Nephron (organoid): ENCODE measurements at regions not wholly inside any gene's neighbourhood (a gene's known extent, or its start where the extent isn't known, plus 50 kb on each side); places are given as distances from the start of the nearest gene placed in this dataset.
"Not testable (repeated sequence)": the region's sequence is repeated elsewhere in the genome, so short reads cannot be mapped to it uniquely, and the experiment has no call there.

Experiments
- H3K27ac Mint-ChIP-seq, 3 experiments: 2 replicates each; pipeline ENCODE4 v1.8.0; 2020; ENCODE audit warnings: mixed read lengths in 3 of 3, mild to moderate bottlenecking in 2 of 3, moderate library complexity in 1 of 3
- H3K27me3 Mint-ChIP-seq: 2 replicates; pipeline ENCODE4 v1.8.0; 2021; ENCODE audit warnings: low read depth, mild to moderate bottlenecking, moderate library complexity, mixed read lengths
- H3K36me3 Mint-ChIP-seq: 2 replicates; pipeline ENCODE4 v1.8.0; 2020; ENCODE audit warnings: low read depth, mixed read lengths
- H3K4me1 Mint-ChIP-seq: 2 replicates; pipeline ENCODE4 v1.8.0; 2020; ENCODE audit warnings: mixed read lengths
- H3K4me3 Mint-ChIP-seq, 3 experiments: 2 replicates each; pipeline ENCODE4 v1.8.0; 2020; ENCODE audit warnings: mild to moderate bottlenecking in 3 of 3, mixed read lengths in 3 of 3, moderate library complexity in 2 of 3
- H3K9me3 Mint-ChIP-seq: 2 replicates; pipeline ENCODE4 v1.8.0; 2020; ENCODE audit warnings: mixed read lengths
- TF ChIP-seq, protein P1 (sequence below), 3 experiments: fragments of 200-600 bp; sonication (generic); IDR thresholded peaks; one replicate each; pipeline ENCODE4 v1.5.0; 2021; ENCODE audit warnings: antibody characterized with exemption in 3 of 3; ENCODE audit not compliant: unreplicated experiment in 3 of 3

DNA sequence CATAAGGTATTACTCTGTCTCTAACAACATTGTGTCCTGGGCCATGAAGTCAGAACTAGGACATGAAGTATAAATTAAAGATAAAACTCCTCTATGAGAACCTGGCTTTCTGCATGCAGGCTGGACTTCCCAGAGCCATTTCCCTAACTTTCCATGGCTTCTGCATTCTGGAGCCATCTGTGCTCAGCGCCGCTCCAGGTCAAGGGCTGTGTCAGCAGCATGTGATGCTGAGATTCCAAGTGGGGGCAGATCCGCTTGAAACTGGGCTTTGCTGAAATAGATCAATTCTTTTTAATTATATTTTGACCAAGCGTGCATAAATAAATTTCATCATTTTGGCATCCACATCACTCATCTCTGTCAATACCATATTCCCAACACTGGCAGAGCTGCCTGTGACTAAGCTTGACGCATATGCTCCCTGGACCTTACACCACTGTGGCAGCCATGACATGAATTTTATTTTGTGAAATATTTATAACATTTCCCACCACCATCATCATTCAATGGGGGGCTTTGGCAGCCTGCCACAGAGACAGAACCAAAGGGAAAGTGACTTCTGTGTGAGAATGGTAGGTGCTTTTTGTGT, 110.4 kb upstream of the KCNK1 start:
- H3K9me3 Mint-ChIP-seq: peaks cover 4% of the 10 kb centered on the region
- no peaks in the 10 kb centered on the region for H3K4me1 Mint-ChIP-seq
- H3K27ac Mint-ChIP-seq: no peak overlapping the region
- no peaks in the 10 kb centered on the region for H3K36me3 Mint-ChIP-seq
- H3K27me3 Mint-ChIP-seq: peaks cover 3% of the 10 kb centered on the region
- H3K4me3 Mint-ChIP-seq: no peak overlapping the region
- TF ChIP-seq, protein P1, sequence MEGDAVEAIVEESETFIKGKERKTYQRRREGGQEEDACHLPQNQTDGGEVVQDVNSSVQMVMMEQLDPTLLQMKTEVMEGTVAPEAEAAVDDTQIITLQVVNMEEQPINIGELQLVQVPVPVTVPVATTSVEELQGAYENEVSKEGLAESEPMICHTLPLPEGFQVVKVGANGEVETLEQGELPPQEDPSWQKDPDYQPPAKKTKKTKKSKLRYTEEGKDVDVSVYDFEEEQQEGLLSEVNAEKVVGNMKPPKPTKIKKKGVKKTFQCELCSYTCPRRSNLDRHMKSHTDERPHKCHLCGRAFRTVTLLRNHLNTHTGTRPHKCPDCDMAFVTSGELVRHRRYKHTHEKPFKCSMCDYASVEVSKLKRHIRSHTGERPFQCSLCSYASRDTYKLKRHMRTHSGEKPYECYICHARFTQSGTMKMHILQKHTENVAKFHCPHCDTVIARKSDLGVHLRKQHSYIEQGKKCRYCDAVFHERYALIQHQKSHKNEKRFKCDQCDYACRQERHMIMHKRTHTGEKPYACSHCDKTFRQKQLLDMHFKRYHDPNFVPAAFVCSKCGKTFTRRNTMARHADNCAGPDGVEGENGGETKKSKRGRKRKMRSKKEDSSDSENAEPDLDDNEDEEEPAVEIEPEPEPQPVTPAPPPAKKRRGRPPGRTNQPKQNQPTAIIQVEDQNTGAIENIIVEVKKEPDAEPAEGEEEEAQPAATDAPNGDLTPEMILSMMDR (IDR thresholded peaks at IDR 0.05; ENCODE audit: unreplicated experiment in 3 of 3): no peak

DNA sequence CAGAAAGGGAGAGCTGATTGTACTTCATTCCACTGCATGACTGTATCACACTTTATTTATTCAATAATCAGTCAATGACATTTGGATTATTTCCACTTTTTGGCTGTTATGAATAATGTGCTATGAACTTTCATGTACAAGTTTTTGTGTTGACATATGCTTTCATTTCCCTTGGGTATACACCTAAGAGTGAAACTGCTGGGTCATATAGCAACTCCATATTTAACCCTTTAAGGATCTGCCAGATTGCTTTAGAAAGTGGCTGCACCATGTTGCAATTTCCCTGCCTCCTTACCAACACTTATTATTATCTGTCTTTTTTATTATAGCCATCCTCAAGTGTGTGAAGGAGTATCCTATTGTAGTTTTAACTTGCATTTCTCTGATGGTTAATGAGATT, 108.8 kb upstream of the KCNK1 start:
- Mint-ChIP-seq H3K36me3 (no peaks in the 10 kb centered on the region), H3K4me3 (no peak overlapping the region), H3K27me3 (no peaks in the 10 kb centered on the region), H3K4me1 (no peaks in the 10 kb centered on the region), H3K27ac (no peak overlapping the region), H3K9me3 (peaks cover 4% of the 10 kb centered on the region)
- TF ChIP-seq, protein P1 (IDR thresholded peaks at IDR 0.05; ENCODE audit: unreplicated experiment in 3 of 3): no peak

DNA sequence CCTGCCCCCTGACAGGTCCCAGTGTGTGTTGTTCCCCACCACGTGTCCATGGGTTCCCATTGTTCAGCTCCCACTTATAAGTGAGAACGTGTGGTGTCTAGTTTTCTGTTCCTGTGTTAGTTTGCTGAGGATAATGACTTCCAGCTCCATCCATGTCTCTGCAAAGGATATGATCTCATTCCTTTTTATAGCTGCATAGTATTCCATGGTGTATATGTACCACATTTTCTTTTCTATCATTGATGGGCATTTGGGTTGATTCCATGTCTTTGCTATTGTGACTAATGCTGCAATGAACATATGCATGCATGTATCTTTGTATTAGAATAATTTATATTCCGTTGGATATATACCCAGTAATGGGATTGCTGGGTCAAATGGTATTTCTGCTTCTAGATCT, 108.0 kb upstream of the KCNK1 start:
- H3K27ac Mint-ChIP-seq, H3K27me3 Mint-ChIP-seq, H3K36me3 Mint-ChIP-seq, H3K9me3 Mint-ChIP-seq, H3K4me1 Mint-ChIP-seq, H3K4me3 Mint-ChIP-seq: not testable (repeated sequence)

DNA sequence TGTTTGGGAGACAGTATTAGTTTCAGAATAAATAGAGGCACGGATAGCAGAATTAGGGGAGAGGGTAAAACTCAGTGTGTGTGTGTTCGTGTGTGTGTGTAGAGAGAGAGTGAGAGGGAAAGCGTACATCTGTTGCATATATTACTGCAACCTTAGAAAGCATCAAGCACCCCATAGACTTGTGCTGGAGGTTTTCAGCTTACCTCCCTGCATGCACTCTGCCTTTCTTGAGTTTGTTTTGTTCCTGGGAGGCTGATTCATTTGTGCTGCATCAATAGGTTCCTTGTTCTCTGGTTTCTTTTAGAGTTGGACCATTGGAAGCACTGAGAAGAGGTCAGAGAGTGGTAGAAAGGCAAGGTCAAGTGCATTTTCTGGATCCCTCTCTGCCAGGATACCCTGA, 104.4 kb upstream of the KCNK1 start:
- Mint-ChIP-seq H3K4me3 (no peak overlapping the region), H3K36me3 (no peaks in the 10 kb centered on the region), H3K4me1 (peaks cover 13% of the 10 kb centered on the region), H3K27ac (no peak overlapping the region), H3K27me3 (peaks cover 1% of the 10 kb centered on the region), H3K9me3 (peaks cover 4% of the 10 kb centered on the region)
- TF ChIP-seq, protein P1 (IDR thresholded peaks at IDR 0.05; ENCODE audit: unreplicated experiment in 3 of 3): no peak

DNA sequence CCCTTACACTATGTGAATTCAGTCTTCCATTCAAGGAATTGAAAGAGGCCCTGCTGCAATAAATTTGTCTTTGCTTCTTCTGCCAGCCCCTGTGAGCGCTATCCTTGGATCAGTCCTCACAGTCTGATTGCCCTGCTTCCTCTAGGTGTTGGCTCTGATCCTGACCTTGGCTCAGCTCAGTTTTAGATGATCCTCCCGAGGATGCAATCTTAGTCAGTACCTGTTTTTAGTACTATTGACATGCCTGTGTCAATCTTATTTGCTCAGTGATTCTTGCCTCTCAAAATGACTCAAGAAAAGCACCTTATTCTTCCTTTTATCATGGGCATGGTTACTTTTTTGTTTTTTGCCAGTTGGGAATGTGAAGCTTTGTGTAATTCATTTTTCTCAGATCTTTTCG, 101.4 kb upstream of the KCNK1 start:
- H3K9me3 Mint-ChIP-seq: no peaks in the 10 kb centered on the region
- H3K4me3 Mint-ChIP-seq: no peak overlapping the region
- H3K4me1 Mint-ChIP-seq: peaks cover 13% of the 10 kb centered on the region
- no peaks in the 10 kb centered on the region for H3K36me3 Mint-ChIP-seq
- peaks cover 3% of the 10 kb centered on the region for H3K27me3 Mint-ChIP-seq
- TF ChIP-seq, protein P1 (IDR thresholded peaks at IDR 0.05; ENCODE audit: unreplicated experiment in 3 of 3): no peak
- H3K27ac Mint-ChIP-seq: no peak overlapping the region

DNA sequence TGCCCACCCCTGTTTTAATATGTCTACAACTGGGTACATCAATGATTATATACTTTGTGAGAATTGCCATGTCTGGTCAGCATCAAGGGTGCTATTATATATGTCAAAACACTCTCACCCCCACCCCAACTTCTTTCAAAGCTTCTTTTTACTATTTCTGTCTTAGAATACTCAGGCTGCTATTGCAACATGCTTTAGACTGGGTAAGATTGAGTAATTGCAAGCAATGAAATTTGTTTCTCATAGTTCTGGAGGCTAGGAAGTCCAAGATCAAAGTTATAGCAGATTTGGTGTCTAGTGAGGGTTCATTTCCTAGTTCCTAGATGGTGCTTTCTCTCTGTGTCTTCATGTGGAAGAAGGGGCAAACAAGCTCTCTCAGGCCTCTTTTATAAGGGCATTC, 100.5 kb upstream of the KCNK1 start:
- Mint-ChIP-seq H3K4me1 (peaks cover 13% of the 10 kb centered on the region), H3K4me3 (no peak overlapping the region), H3K9me3 (no peaks in the 10 kb centered on the region), H3K36me3 (no peaks in the 10 kb centered on the region), H3K27me3 (peaks cover 4% of the 10 kb centered on the region), H3K27ac (no peak overlapping the region)
- TF ChIP-seq, protein P1 (IDR thresholded peaks at IDR 0.05; ENCODE audit: unreplicated experiment in 3 of 3): no peak
